Mesenchymal stem cell (in vitro differentiated cells and primary cell): ENCODE measurements at regions not wholly inside any gene's neighbourhood (a gene's known extent, or its start where the extent isn't known, plus 50 kb on each side); places are given as distances from the start of the nearest gene placed in this dataset.

Experiments used
- DNase-seq: peaks from one replicate; pipeline ENCODE4 v3.0.0-alpha.2; 2013
- H2AFZ ChIP-seq: one replicate; pipeline ENCODE4 v1.6.1; 2013; ENCODE audit warnings: low read depth, mild to moderate bottlenecking, control low read depth, inconsistent platforms, low read length, moderate library complexity
- H2AK5ac ChIP-seq: 2 replicates; pipeline ENCODE4 v1.6.1; 2013; ENCODE audit warnings: low read length, moderate library complexity, mild to moderate bottlenecking, inconsistent platforms; ENCODE audit not compliant: severe bottlenecking
- H2BK120ac ChIP-seq: one replicate; pipeline ENCODE4 v1.6.1; 2013; ENCODE audit warnings: low read depth, mild to moderate bottlenecking, inconsistent platforms, low read length, moderate library complexity
- H2BK12ac ChIP-seq, 2 experiments: one replicate each; pipeline ENCODE4 v1.6.1; 2013; ENCODE audit warnings: inconsistent platforms in 2 of 2, low read length in 2 of 2, mild to moderate bottlenecking in 2 of 2, moderate library complexity in 2 of 2, control low read depth in 1 of 2
- H2BK15ac ChIP-seq: one replicate; pipeline ENCODE4 v1.6.1; 2013; ENCODE audit warnings: mild to moderate bottlenecking, low read depth, inconsistent platforms; ENCODE audit not compliant: poor library complexity, severe bottlenecking
- H2BK5ac ChIP-seq: 2 replicates; pipeline ENCODE4 v1.6.1; 2013; ENCODE audit warnings: low read depth, mild to moderate bottlenecking, low read length, control low read depth, inconsistent platforms; ENCODE audit not compliant: poor library complexity, severe bottlenecking
- H3K14ac ChIP-seq, 2 experiments: one replicate each; pipeline ENCODE4 v1.6.1; 2013; ENCODE audit warnings: inconsistent platforms in 2 of 2, low read length in 2 of 2, control low read depth in 1 of 2, mild to moderate bottlenecking in 1 of 2, moderate library complexity in 1 of 2
- H3K18ac ChIP-seq, 2 experiments: one replicate each; pipeline ENCODE4 v1.6.1; 2013; ENCODE audit warnings: inconsistent platforms in 2 of 2, low read length in 2 of 2, control low read depth in 1 of 2, low read depth in 1 of 2, mild to moderate bottlenecking in 1 of 2
- H3K23ac ChIP-seq, 2 experiments: one replicate each; pipeline ENCODE4 v1.6.1; 2013; ENCODE audit warnings: inconsistent platforms in 2 of 2, low read length in 2 of 2, mild to moderate bottlenecking in 2 of 2, moderate library complexity in 2 of 2, control low read depth in 1 of 2
- H3K27ac ChIP-seq: 2 replicates; pipeline ENCODE4 v1.5.1; 2013; ENCODE audit warnings: mild to moderate bottlenecking, moderate library complexity, low read length, control low read depth, inconsistent platforms; ENCODE audit not compliant: poor library complexity, severe bottlenecking
- H3K27me3 ChIP-seq, 2 experiments: 2 replicates each; pipeline versions ENCODE4 v1.6.1 to v1.7.0; 2013; ENCODE audit warnings: low read length in 2 of 2, mild to moderate bottlenecking in 2 of 2, moderate library complexity in 2 of 2, control low read depth in 1 of 2, inconsistent platforms in 1 of 2; ENCODE audit not compliant: control insufficient read depth in 1 of 2, insufficient read depth in 1 of 2
- H3K36me3 ChIP-seq, 2 experiments: 2 replicates each; pipeline versions ENCODE4 v1.6.1 to v1.7.0; 2013; ENCODE audit warnings: low read length in 2 of 2, control low read depth in 1 of 2, inconsistent platforms in 1 of 2, low read depth in 1 of 2, mild to moderate bottlenecking in 1 of 2; ENCODE audit not compliant: insufficient read depth in 2 of 2, control insufficient read depth in 1 of 2
- H3K4ac ChIP-seq, 2 experiments: one replicate each; pipeline ENCODE4 v1.6.1; 2013; ENCODE audit warnings: inconsistent platforms in 2 of 2, low read length in 2 of 2, mild to moderate bottlenecking in 2 of 2, moderate library complexity in 2 of 2, control low read depth in 1 of 2, low read depth in 1 of 2
- H3K4me1 ChIP-seq: 2 replicates; pipeline ENCODE4 v1.6.1; 2013; ENCODE audit warnings: low read depth, low read length, control low read depth; ENCODE audit not compliant: control insufficient read depth, insufficient read depth
- H3K4me2 ChIP-seq: 2 replicates; pipeline ENCODE4 v1.6.1; 2013; ENCODE audit warnings: low read length, mild to moderate bottlenecking, inconsistent platforms; ENCODE audit not compliant: poor library complexity, severe bottlenecking
- H3K4me3 ChIP-seq, 2 experiments: 2 replicates each; pipeline versions ENCODE4 v1.5.1 to v1.7.0; 2013; ENCODE audit warnings: low read length in 2 of 2, mild to moderate bottlenecking in 2 of 2, control low read depth in 1 of 2, low read depth in 1 of 2; ENCODE audit not compliant: insufficient read depth in 1 of 2
- H3K79me1 ChIP-seq: replicated peaks from 2 replicates; pipeline ENCODE4 v1.6.1; 2013; ENCODE audit warnings: mild to moderate bottlenecking, control low read depth, low read length, inconsistent platforms; ENCODE audit not compliant: poor library complexity, severe bottlenecking
- H3K9ac ChIP-seq: 2 replicates; pipeline ENCODE4 v1.7.0; 2013; ENCODE audit warnings: mild to moderate bottlenecking, low read length, moderate library complexity
- H3K9me3 ChIP-seq: 2 replicates; pipeline ENCODE4 v1.7.0; 2013; ENCODE audit warnings: mild to moderate bottlenecking, low read length; ENCODE audit not compliant: control insufficient read depth
- H4K8ac ChIP-seq: one replicate; pipeline ENCODE4 v1.6.1; 2013; ENCODE audit warnings: inconsistent platforms, mild to moderate bottlenecking, low read length, moderate library complexity
- H4K91ac ChIP-seq: one replicate; pipeline ENCODE4 v1.6.1; 2013; ENCODE audit warnings: mild to moderate bottlenecking, low read length, inconsistent platforms
- WGBS: methylation state at CpG from one replicate; pipeline ENCODE4 v1.1.7; 2013; ENCODE audit warnings: mixed read lengths; 5-methylcytosine and 5-hydroxymethylcytosine counted together

DNA sequence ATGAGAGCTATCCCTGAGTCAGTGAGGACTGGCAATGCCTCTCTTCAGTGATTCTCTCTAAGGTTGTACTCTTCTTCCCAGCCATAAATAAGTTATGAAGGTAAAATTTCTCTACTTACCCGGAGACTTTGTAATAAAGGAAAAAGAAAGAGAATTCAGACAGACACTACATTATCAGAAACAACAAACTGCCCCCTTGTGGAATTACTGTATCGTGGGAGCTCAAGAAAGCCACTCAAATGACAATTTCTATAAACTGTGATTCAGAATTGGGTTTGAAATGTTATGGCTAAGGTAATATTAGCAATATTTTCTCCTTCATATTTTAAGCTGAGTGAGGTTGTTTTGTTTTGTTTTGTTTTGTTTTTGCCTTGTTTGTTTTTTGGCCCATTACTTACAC lies 155.8 kb upstream of the TANK start:
- no peak overlapping the region for H3K27ac ChIP-seq
- no peak overlapping the region for H3K14ac ChIP-seq
- no peaks in the 10 kb centered on the region for H3K36me3 ChIP-seq
- no peaks in the 10 kb centered on the region for H3K9me3 ChIP-seq
- no peak overlapping the region for H2AK5ac ChIP-seq
- no peaks in the 10 kb centered on the region for H3K4me1 ChIP-seq
- no peaks in the 10 kb centered on the region for H3K27me3 ChIP-seq
- WGBS = no CpG with 5 or more reads among the region's 2 CpGs
- no peak overlapping the region for H2BK15ac ChIP-seq
- no peak for DNase-seq
- no peak overlapping the region for H4K91ac ChIP-seq
- no peak overlapping the region for H2BK12ac ChIP-seq
- no peak overlapping the region for H2AFZ ChIP-seq
- peak overlapping the region; percentile 34 for H3K9ac ChIP-seq
- no peak overlapping the region for H3K4ac ChIP-seq
- no peak overlapping the region for H4K8ac ChIP-seq
- no peak overlapping the region for H3K18ac ChIP-seq
- no peak overlapping the region for H3K23ac ChIP-seq
- H2BK120ac ChIP-seq = no peak overlapping the region
- no peak overlapping the region for H3K4me3 ChIP-seq
- no peak overlapping the region for H2BK5ac ChIP-seq
- no peaks in the 10 kb centered on the region for H3K79me1 ChIP-seq
- no peak overlapping the region for H3K4me2 ChIP-seq

DNA sequence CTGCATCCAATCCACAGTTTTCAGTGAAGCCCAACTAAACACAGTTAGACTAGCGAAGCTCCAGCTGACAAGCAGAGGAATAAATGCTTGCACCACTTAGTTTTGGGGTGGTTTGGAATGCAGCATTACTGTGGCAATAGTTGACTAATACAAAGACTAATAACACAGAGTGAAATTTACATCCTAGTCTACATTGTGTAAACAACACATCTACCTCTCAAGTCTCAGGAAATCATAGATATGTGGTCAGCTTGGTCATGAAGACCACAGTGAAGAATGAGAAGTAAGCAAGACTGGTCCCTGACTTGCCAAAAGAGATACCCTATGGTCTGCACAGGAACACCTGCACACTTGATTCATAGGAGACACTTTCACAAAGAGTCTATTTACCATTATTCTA lies 155.1 kb upstream of the TANK start:
- H3K14ac ChIP-seq = no peak overlapping the region
- no peak overlapping the region for H4K8ac ChIP-seq

DNA sequence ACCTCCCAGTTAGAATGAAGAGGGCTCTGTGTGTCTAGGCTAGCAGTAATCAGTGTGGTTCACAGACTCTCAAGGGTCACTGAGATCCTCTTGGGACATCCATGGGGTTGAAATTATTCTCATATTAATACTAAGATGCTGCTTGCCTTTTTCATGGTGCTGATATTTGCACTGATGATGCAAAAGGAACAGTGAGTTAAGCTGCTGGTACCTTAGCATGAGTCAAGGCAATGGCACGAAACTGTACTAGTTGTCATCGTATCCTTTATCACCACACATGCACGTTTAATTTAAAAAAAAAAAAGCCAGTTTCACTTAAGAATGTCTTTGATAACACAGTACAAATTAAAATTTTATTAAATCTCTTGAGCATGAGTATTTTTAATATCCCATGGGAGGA lies 151.9 kb upstream of the TANK start:
- DNase-seq = no peak
- H4K91ac ChIP-seq = no peak overlapping the region
- H2BK120ac ChIP-seq = no peak overlapping the region
- no peak overlapping the region for H2BK12ac ChIP-seq
- no peak overlapping the region for H3K14ac ChIP-seq
- no peak overlapping the region for H3K9ac ChIP-seq
- no peaks in the 10 kb centered on the region for H3K27me3 ChIP-seq
- H3K23ac ChIP-seq = no peak overlapping the region
- no peak overlapping the region for H3K4me3 ChIP-seq
- H2BK15ac ChIP-seq = no peak overlapping the region
- WGBS = 100% methylated on average over 2 of the region's 3 CpGs
- no peak overlapping the region for H2BK5ac ChIP-seq
- H3K4me2 ChIP-seq = no peak overlapping the region
- no peaks in the 10 kb centered on the region for H3K79me1 ChIP-seq
- H3K4ac ChIP-seq = no peak overlapping the region
- no peaks in the 10 kb centered on the region for H3K9me3 ChIP-seq
- H2AFZ ChIP-seq = no peak overlapping the region
- H3K36me3 ChIP-seq = no peaks in the 10 kb centered on the region
- H3K4me1 ChIP-seq = no peaks in the 10 kb centered on the region
- no peak overlapping the region for H2AK5ac ChIP-seq
- no peak overlapping the region for H4K8ac ChIP-seq
- H3K18ac ChIP-seq = no peak overlapping the region
- H3K27ac ChIP-seq = no peak overlapping the region

More for the DNA sequence above, 155.1 kb upstream of the TANK start:
- no peak overlapping the region for H2AFZ ChIP-seq
- H3K9ac ChIP-seq = no peak overlapping the region
- DNase-seq = peak; percentile 26
- H3K4ac ChIP-seq = no peak overlapping the region
- no peaks in the 10 kb centered on the region for H3K79me1 ChIP-seq
- H2BK120ac ChIP-seq = no peak overlapping the region
- H3K18ac ChIP-seq = no peak overlapping the region
- no peaks in the 10 kb centered on the region for H3K9me3 ChIP-seq
- no CpG with 5 or more reads among the region's 1 CpG for WGBS
- H3K4me2 ChIP-seq = no peak overlapping the region
- H2BK12ac ChIP-seq = no peak overlapping the region
- no peak overlapping the region for H3K4me3 ChIP-seq
- no peak overlapping the region for H2AK5ac ChIP-seq
- H3K27ac ChIP-seq = no peak overlapping the region
- no peak overlapping the region for H2BK15ac ChIP-seq
- H4K91ac ChIP-seq = no peak overlapping the region
- no peak overlapping the region for H2BK5ac ChIP-seq
- H3K36me3 ChIP-seq = no peaks in the 10 kb centered on the region
- H3K27me3 ChIP-seq = no peaks in the 10 kb centered on the region
- H3K4me1 ChIP-seq = no peaks in the 10 kb centered on the region
- H3K23ac ChIP-seq = no peak overlapping the region

DNA sequence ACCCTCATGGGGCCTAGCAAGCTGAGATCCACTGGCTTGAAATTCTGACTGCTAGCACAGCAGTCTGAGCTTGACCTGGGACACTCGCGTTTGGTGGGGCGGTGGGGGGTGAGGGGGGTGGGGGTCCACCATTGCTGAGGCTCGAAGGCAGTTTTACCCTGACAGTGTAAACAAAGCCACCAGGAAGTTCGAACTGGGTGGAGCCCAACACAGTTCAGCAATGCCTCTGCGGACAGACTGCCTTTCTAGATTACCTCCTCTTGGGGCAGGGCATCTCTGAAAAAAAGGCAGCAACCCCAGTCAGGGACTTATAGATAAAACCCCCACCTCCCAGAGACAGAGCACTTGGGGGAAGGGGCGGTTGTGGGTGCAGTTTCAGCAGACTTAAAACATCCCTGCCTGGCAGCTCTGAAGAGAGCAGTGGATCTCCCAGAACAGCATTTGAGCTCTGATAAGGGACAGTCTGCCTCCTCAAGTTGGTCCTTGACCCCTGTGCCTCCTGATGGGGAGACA lies 149.7 kb upstream of the TANK start:
- H2BK15ac ChIP-seq = no peak overlapping the region
- H2BK12ac ChIP-seq = no peak overlapping the region
- H2AFZ ChIP-seq = no peak overlapping the region
- H4K91ac ChIP-seq = no peak overlapping the region
- no peak overlapping the region for H3K23ac ChIP-seq
- no peak overlapping the region for H3K27ac ChIP-seq
- no peak overlapping the region for H3K18ac ChIP-seq
- H3K9ac ChIP-seq = no peak overlapping the region
- H3K4ac ChIP-seq = no peak overlapping the region
- H3K4me3 ChIP-seq = no peak overlapping the region
- no peaks in the 10 kb centered on the region for H3K4me1 ChIP-seq
- no peak for DNase-seq
- no peak overlapping the region for H4K8ac ChIP-seq
- no peaks in the 10 kb centered on the region for H3K27me3 ChIP-seq
- no peaks in the 10 kb centered on the region for H3K79me1 ChIP-seq
- no peak overlapping the region for H2BK5ac ChIP-seq
- WGBS = 52% methylated on average over 3 of the region's 7 CpGs
- H3K36me3 ChIP-seq = no peaks in the 10 kb centered on the region
- H3K9me3 ChIP-seq = no peaks in the 10 kb centered on the region
- H2AK5ac ChIP-seq = no peak overlapping the region
- no peak overlapping the region for H3K4me2 ChIP-seq
- H3K14ac ChIP-seq = no peak overlapping the region
- H2BK120ac ChIP-seq = no peak overlapping the region
